ENCODE measurements at regions not wholly inside any gene's neighbourhood (a gene's known extent, or its start where the extent isn't known, plus 50 kb on each side); places are given as distances from the start of the nearest gene placed in this dataset.

GRCh38 chr10:78787125-78787524 lies 281.6 kb upstream of the ZMIZ1 start:
- no peak for DNase-seq

GRCh38 chr10:78794736-78795455 lies 273.9 kb upstream of the ZMIZ1 start:
- DNase-seq: no peak

- no peak for DNase-seq
These were observed 269.6 kb upstream of the ZMIZ1 start for GRCh38 chr10:78798976-78799730.

- DNase-seq: no peak
These were observed 268.8 kb upstream of the ZMIZ1 start for GRCh38 chr10:78800006-78800405.

- DNase-seq: no peak
These were observed 268.0 kb upstream of the ZMIZ1 start for GRCh38 chr10:78800535-78801320.

- DNase-seq: no peak
These were observed 266.3 kb upstream of the ZMIZ1 start for GRCh38 chr10:78802431-78802830.

- no peak for DNase-seq
These were observed 265.9 kb upstream of the ZMIZ1 start for GRCh38 chr10:78802866-78803265.

GRCh38 chr10:78803710-78804109 lies 265.1 kb upstream of the ZMIZ1 start:
- no peak for DNase-seq

GRCh38 chr10:78804411-78805032 lies 264.2 kb upstream of the ZMIZ1 start:
- DNase-seq: no peak

GRCh38 chr10:78805176-78805575 lies 263.6 kb upstream of the ZMIZ1 start:
- peak; percentile 48 for DNase-seq

- no peak for DNase-seq
These were observed 262.0 kb upstream of the ZMIZ1 start for GRCh38 chr10:78806681-78807221.

- DNase-seq: no peak
These were observed 261.1 kb upstream of the ZMIZ1 start for GRCh38 chr10:78807504-78808203.

- DNase-seq: no peak
These were observed 260.5 kb upstream of the ZMIZ1 start for GRCh38 chr10:78808286-78808685.

GRCh38 chr10:78808736-78809367 lies 259.9 kb upstream of the ZMIZ1 start:
- no peak for DNase-seq

GRCh38 chr10:78811174-78811573 lies 257.6 kb upstream of the ZMIZ1 start:
- DNase-seq: no peak

GRCh38 chr10:78812571-78813318 lies 256.0 kb upstream of the ZMIZ1 start:
- no peak for DNase-seq

GRCh38 chr10:78813526-78813925 lies 255.2 kb upstream of the ZMIZ1 start:
- no peak for DNase-seq

- no peak for DNase-seq
These were observed 254.8 kb upstream of the ZMIZ1 start for GRCh38 chr10:78813998-78814399.

GRCh38 chr10:78814407-78814806 lies 254.4 kb upstream of the ZMIZ1 start:
- no peak for DNase-seq

GRCh38 chr10:78815702-78816334 lies 252.9 kb upstream of the ZMIZ1 start:
- DNase-seq: no peak

GRCh38 chr10:78817361-78817760 lies 251.4 kb upstream of the ZMIZ1 start:
- no peak for DNase-seq
